GM12878 (cell line): ENCODE measurements at regions not wholly inside any gene's neighbourhood (a gene's known extent, or its start where the extent isn't known, plus 50 kb on each side); places are given as distances from the start of the nearest gene placed in this dataset.

Experiments
- ATF2 ChIP-seq: IDR thresholded peaks from 2 replicates; pipeline ENCODE4 v1.6.1; 2012; ENCODE audit warnings: low read length, inconsistent platforms
- CREB1 ChIP-seq: IDR thresholded peaks from 2 replicates; pipeline ENCODE4 v1.6.1; 2012; ENCODE audit warnings: low read depth, mild to moderate bottlenecking, inconsistent platforms
- CTCF ChIP-seq, 3 experiments: IDR thresholded peaks in 2 of 3; conservative IDR thresholded peaks in 1 of 3; 2 replicates each; pipeline ENCODE4 v1.5.1; 2011; ENCODE audit warnings: low read depth in 3 of 3, low read length in 3 of 3, mild to moderate bottlenecking in 3 of 3, control low read depth in 2 of 3, moderate library complexity in 2 of 3, inconsistent platforms in 1 of 3, mixed read lengths in 1 of 3; ENCODE audit not compliant: control insufficient read depth in 2 of 3, insufficient read depth in 1 of 3; ENCODE audit errors: extremely low read depth in 1 of 3
- EP300 ChIP-seq, 2 experiments: fragments of 150-350 bp in 1 of 2; IDR thresholded peaks; 2 replicates each; pipeline ENCODE4 v1.6.1; 2011 to 2012; ENCODE audit warnings: low read depth in 2 of 2, low read length in 2 of 2, borderline replicate concordance in 1 of 2, improper control_type of control experiment in 1 of 2, inconsistent platforms in 1 of 2; ENCODE audit not compliant: control insufficient read depth in 1 of 2
- JUND ChIP-seq: IDR thresholded peaks from 2 replicates; pipeline ENCODE4 v1.6.1; 2012; ENCODE audit warnings: low read depth, mild to moderate bottlenecking, low read length, improper control_type of control experiment, moderate library complexity
- MTA2 ChIP-seq: fragments of 450-650 bp; IDR thresholded peaks from 2 replicates; pipeline ENCODE4 v1.6.1; 2016; ENCODE audit warnings: low read depth, mild to moderate bottlenecking, moderate library complexity
- PAX8 ChIP-seq: fragments of 450-650 bp; IDR thresholded peaks from 2 replicates; pipeline ENCODE4 v1.6.1; 2017; ENCODE audit warnings: mild to moderate bottlenecking, moderate library complexity
- YY1 ChIP-seq: IDR thresholded peaks from 2 replicates; pipeline ENCODE4 v1.6.1; 2011; ENCODE audit warnings: low read depth, mild to moderate bottlenecking, low read length
- TF ChIP-seq, protein P1 (sequence below): IDR thresholded peaks from 2 replicates; pipeline ENCODE4 v1.6.1; 2012; ENCODE audit warnings: mild to moderate bottlenecking, low read depth, low read length
- TF ChIP-seq, protein P2 (sequence below): fragments of 450-650 bp; IDR thresholded peaks from 2 replicates; pipeline ENCODE4 v1.6.1; 2016; ENCODE audit warnings: mild to moderate bottlenecking, moderate library complexity, borderline replicate concordance

DNA sequence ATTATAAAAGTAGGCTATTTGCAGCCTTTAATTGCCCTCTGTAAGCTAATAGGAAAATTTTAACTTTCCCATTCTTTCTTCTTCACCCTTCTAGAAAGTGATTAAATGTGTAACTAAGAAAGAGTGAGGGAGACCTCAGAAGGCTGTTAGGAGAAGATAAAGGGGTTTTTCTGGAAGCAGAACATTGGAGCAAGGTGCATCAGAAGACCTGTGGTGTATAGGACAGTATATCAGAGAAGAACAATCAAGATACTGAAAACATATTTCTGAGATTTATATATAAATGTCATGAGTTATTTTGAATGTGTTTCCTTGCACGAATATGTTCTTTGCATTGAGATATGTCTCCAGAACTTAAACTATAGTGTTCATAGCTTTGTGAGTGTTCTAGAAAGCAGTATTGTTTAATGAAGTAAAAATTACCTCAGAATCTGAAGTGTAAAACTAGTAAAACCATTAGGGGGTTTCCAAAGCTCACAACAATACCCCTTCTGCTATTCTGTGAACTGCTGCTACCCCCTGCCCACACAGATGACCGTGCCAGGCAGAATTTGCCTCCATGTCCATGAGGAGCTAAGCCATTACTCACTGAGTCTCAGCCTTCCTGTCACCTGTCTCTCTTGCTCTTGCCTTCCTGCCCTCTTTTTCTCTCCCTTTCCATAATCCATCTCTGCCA is 537.9 kb downstream of the EPHA4 start:
- TF ChIP-seq CTCF (IDR thresholded peaks at IDR 0.05 in 2 of 3, conservative IDR thresholded peaks at IDR 0.05 in 1 of 3; ENCODE audit: control insufficient read depth in 2 of 3, extremely low read depth in 1 of 3, insufficient read depth in 1 of 3, low read depth in 3 of 3, low read length in 3 of 3) (no peak), MTA2 (peak; percentile 57; the same call in 1 of the 2 replicates), EP300 (IDR thresholded peaks at IDR 0.05; ENCODE audit: borderline replicate concordance in 1 of 2, control insufficient read depth in 1 of 2, low read depth in 2 of 2, low read length in 2 of 2) (peak in 1 of 2 experiments; percentile 30; a peak in 1 of 4 replicates), PAX8 (no peak), YY1 (no peak), ATF2 (no peak), JUND (no peak), CREB1 (no peak)
- TF ChIP-seq, protein P1, sequence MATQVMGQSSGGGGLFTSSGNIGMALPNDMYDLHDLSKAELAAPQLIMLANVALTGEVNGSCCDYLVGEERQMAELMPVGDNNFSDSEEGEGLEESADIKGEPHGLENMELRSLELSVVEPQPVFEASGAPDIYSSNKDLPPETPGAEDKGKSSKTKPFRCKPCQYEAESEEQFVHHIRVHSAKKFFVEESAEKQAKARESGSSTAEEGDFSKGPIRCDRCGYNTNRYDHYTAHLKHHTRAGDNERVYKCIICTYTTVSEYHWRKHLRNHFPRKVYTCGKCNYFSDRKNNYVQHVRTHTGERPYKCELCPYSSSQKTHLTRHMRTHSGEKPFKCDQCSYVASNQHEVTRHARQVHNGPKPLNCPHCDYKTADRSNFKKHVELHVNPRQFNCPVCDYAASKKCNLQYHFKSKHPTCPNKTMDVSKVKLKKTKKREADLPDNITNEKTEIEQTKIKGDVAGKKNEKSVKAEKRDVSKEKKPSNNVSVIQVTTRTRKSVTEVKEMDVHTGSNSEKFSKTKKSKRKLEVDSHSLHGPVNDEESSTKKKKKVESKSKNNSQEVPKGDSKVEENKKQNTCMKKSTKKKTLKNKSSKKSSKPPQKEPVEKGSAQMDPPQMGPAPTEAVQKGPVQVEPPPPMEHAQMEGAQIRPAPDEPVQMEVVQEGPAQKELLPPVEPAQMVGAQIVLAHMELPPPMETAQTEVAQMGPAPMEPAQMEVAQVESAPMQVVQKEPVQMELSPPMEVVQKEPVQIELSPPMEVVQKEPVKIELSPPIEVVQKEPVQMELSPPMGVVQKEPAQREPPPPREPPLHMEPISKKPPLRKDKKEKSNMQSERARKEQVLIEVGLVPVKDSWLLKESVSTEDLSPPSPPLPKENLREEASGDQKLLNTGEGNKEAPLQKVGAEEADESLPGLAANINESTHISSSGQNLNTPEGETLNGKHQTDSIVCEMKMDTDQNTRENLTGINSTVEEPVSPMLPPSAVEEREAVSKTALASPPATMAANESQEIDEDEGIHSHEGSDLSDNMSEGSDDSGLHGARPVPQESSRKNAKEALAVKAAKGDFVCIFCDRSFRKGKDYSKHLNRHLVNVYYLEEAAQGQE: no peak
- TF ChIP-seq, protein P2, sequence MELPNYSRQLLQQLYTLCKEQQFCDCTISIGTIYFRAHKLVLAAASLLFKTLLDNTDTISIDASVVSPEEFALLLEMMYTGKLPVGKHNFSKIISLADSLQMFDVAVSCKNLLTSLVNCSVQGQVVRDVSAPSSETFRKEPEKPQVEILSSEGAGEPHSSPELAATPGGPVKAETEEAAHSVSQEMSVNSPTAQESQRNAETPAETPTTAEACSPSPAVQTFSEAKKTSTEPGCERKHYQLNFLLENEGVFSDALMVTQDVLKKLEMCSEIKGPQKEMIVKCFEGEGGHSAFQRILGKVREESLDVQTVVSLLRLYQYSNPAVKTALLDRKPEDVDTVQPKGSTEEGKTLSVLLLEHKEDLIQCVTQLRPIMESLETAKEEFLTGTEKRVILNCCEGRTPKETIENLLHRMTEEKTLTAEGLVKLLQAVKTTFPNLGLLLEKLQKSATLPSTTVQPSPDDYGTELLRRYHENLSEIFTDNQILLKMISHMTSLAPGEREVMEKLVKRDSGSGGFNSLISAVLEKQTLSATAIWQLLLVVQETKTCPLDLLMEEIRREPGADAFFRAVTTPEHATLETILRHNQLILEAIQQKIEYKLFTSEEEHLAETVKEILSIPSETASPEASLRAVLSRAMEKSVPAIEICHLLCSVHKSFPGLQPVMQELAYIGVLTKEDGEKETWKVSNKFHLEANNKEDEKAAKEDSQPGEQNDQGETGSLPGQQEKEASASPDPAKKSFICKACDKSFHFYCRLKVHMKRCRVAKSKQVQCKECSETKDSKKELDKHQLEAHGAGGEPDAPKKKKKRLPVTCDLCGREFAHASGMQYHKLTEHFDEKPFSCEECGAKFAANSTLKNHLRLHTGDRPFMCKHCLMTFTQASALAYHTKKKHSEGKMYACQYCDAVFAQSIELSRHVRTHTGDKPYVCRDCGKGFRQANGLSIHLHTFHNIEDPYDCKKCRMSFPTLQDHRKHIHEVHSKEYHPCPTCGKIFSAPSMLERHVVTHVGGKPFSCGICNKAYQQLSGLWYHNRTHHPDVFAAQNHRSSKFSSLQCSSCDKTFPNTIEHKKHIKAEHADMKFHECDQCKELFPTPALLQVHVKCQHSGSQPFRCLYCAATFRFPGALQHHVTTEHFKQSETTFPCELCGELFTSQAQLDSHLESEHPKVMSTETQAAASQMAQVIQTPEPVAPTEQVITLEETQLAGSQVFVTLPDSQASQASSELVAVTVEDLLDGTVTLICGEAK: no peak
